Hematopoietic multipotent progenitor cell treated with erythropoietin and hydrocortisone succinate and interleukin-3 and kit ligand, for 17 days (in vitro differentiated cells): ENCODE measurements at regions not wholly inside any gene's neighbourhood (a gene's known extent, or its start where the extent isn't known, plus 50 kb on each side); places are given as distances from the start of the nearest gene placed in this dataset.

Experiments used
- DNase-seq: peaks from one replicate; pipeline ENCODE4 v3.0.0-alpha.2; 2015; ENCODE audit warnings: low spot score

DNA sequence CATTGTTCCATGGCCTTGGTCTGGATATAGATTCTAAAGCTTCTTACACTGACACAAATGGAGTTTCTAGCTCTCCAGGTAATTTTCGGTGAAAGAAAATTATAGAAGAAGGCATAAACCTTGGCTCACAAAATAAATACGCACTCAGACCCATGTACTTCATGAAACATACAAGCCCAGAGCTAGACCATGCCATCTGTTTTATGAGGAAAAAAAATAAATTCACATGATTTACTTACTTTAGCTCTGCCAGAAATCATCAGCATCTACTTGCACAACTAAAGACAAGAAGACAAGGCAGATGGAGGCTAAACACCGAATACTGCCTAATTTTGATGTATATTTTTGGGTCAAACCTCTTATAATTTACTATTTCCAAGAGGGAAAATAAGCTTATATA lies 197.4 kb upstream of the KLF14 start:
- no peak for DNase-seq

DNA sequence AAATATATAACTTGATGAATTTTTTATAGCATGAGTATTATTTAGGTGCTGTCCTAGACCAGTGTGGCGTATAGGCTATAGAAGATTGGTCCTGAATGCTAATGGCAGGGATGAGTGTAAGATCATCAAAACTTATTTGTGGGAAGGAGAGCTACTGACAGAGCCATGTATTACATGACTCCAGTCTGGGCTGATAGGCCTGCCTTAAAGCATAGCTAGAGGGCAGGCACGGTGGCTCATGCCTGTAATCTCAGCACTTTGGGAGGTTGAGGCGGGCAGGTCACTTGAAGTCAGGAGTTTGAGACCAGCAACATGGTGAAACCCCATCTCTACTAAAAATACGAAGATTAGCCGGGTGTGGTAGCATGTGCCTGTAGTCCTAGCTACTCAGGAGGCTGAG lies 198.1 kb upstream of the KLF14 start:
- no peak for DNase-seq

DNA sequence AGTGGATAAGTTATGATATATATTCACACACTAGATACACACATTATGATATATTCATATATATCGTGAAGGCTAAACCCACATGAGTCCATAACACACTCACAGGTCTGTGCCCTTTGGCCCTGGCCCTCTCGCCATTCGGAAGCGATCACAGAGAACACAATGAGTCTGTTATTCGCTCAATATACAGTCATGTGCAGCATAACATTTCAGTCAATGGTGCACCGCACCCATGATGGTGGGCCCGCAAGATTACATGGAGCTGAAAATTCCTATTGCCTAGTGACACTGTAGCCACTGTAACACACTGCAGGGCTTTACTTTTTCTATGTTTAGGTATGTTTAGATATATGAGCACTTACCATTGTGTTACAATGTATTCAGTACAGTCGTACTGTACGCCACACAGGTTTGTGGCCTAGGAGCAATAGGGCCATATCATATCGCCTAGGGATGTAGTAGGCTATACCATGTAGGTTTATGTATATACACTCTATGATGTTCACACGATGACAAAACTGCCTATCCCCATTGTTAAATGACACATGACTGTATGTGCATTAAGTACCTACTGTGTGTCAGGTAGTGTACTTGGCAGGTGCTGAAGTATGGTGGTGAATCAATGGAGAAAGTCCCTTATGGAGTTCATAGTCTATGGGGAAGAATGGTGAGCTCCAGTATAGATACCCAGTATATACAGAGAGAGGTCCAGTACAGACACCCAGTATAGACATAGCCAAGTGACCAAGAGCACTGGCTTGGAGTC lies 198.8 kb upstream of the KLF14 start:
- no peak for DNase-seq

DNA sequence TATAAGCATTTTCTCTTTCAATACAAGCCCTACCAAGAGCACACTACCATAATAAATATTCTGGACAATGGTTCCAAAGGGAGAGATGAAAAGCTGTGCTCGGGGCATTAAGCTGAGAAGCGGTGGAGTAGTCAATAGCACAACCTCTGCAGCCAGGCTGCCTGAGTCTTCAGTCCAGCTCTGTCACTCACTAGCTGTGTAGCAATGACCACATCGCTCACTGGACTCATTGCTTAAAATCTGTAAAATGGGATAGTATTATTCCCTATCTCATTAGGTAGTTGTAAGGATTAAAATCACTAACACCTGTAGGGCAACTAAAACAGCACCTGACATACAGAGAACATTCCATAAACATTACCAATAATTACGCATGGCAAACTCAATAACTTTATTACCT lies 199.9 kb upstream of the KLF14 start:
- DNase-seq: no peak

DNA sequence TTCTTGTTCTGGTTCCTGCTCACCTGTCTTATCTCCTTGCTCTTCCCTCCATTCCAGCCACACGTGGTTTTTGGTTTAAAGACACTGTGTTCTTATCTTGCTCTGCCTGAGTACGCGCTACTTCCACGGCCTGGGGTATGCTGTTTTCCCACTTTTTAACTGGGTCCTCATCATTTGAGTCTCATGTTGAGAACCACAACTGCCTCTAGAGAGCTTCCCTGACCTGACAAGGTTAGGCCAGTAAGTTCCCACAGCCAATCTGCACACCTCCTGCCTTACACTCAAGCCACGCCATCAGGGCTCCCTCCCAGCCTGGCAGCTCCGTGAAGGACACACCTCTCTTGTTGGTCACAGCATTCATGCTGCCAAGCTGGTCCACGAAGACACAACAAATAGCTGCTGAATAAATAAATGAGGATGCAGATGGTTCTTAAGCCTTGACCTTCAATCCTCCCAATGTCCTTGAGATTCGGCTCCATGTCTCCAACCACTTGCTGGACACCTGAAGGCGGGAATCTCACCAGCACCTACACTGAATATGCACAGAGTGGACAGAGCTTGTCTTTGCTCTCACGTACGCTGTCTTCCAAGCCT lies 201.7 kb upstream of the KLF14 start:
- DNase-seq: no peak

DNA sequence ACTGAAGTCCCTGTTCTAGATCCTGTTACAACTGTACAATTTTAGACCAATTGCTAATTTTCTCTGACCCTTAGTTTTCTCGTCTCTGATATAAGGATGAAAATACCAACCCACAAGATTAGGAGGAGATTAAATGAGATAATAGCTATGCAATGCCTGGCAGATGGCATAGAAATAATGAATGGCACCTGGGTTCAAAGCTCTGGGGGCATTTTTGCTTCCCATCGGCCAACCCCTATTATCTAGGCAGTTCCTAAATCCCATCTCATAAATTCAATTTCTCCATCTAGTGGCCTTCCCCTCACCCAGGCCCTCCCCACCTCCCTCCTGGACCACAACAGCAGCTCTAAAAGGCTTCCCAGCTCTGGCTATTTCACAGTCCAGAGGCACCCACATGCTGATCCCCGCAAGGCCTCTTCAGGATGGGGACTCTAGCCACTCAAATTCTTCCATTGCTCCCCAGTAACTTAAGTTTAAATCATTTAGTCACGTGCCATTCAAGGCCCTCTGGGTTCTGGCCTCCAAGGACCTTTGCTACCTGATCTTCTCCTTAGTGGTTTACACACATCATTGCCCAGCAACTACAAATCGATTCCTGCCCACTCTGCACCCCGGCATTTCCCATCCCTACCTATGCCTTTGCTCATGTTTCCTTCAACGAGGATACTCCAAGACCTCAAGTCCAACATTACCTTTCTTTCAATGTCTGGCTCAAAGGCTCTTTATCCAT lies 202.4 kb upstream of the KLF14 start:
- DNase-seq: no peak

DNA sequence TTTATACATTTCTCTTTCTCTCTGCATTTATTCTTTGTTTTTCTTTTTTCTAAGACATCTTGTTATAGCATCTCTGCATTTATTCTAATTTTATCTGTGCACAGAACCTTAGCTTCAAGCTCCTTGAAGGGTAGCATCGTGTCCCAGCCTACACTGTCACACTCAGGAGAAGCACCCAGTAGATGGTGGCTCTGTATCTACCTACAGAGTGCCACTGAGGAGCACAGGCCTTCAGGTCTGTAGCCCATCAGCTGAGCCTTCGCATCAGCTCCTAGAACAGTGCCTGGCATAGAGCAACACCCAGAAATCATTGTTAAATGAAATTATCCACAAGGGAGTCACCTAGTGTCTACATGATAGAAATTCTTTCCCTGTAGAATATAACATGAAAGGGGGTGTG lies 203.0 kb upstream of the KLF14 start:
- no peak for DNase-seq

DNA sequence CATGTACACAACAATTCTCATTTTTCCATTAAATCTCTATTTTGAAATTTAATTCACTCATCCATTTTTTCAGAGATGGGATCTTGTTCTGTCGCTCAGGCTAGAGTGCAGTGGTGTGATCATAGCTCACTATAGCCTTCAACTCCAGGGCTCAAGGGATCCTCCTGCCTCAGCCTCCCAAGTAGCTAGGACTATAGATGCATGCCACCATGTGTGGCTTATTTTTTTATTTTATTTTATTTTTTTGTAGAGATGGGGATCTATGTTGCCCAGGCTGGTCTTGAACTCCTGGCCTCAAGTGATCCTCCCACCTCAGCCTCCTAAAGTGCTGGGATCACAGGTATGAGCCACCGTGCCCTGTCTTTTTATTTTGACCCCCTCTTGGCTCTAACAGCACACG lies 203.8 kb upstream of the KLF14 start:
- no peak for DNase-seq

DNA sequence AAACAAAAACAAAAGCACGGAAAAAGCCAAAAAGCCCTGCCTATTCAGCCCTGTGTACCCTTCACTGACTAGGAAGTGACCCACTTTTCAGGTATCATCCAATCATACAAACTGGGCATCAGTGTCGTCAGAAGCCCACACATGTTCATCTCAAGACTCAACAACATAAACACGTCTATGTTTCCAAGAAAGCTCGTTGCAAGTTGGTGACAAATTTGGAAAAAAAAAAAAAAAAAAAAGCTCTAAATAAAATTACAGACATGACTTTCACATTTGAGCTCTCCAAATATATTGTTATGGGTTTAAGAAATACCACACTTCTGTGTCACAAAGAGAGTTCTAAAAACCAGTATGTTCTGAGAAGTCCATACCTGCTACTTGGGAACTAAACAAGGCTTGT lies 204.7 kb upstream of the KLF14 start:
- DNase-seq: no peak

DNA sequence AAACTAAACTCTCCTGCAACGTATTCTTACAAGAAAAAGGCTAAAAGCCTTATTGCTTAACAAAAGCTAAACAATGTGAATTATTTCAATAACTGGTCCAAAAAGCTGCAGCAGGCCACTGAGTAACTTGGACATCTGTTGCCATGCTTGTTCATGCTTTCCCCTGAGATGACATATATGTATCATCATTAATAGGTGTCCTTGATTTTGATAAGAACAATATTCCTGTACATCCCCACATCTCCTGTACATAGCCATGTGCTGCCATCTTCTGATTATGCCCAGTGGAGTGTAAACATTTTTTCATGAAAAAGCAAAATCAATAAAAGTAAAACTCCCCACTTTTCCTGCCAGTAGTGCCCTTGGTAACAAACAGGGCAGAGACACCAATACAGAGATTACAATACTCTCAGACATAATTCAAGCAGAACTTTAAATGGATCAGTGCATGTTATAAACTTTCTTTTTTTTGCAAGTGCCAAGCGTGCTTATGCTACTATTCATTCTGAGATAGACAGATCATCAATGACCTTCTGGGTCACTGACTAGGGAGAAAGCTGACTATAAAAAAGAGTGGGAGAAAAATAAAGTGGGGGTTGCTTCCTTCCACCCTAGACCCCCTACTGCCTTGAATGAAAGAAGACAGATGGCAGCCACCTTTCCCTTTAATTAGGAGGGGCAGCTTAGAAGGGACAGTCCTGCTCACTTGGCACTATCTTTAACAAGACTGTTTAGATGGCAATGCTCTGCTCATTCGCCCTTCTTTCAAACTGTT lies 205.5 kb upstream of the KLF14 start:
- no peak for DNase-seq

DNA sequence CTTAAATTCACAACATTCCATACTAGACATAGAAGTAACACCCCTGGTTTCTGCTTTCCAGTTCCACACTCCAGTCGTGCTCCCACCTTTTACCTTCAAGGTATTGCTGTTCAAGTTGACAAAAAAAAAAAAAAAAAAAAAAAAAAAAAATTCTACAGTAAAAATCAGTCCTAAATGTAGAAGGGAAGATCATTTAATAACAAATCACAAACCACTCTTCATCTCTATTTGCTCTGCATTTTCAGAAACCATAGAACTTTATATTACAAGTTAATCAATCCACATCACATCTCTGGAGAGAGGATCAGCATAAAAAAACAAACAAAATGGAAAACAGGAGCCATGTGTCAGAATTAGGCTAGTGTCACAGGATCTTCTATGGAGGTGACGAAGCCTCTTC lies 206.3 kb upstream of the KLF14 start:
- DNase-seq: no peak

DNA sequence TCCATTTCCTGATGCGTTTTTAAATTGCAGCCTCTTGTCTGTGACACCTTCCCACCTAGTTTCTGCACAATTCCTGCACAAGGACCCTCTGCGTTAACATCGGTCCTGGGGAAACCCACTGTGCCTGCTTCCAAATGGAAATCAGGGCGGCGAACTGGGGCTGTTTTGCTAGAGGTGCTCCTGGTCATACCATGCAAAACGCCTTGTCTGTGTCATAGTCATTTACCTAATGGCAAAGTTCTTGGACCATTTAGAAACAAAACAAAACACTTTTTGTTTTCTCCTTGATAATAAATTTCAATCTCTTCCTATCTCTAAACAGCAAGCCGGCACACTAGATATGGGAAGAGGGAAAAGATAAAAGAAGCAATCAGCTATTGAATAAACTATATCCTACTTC lies 206.9 kb upstream of the KLF14 start:
- DNase-seq: no peak

DNA sequence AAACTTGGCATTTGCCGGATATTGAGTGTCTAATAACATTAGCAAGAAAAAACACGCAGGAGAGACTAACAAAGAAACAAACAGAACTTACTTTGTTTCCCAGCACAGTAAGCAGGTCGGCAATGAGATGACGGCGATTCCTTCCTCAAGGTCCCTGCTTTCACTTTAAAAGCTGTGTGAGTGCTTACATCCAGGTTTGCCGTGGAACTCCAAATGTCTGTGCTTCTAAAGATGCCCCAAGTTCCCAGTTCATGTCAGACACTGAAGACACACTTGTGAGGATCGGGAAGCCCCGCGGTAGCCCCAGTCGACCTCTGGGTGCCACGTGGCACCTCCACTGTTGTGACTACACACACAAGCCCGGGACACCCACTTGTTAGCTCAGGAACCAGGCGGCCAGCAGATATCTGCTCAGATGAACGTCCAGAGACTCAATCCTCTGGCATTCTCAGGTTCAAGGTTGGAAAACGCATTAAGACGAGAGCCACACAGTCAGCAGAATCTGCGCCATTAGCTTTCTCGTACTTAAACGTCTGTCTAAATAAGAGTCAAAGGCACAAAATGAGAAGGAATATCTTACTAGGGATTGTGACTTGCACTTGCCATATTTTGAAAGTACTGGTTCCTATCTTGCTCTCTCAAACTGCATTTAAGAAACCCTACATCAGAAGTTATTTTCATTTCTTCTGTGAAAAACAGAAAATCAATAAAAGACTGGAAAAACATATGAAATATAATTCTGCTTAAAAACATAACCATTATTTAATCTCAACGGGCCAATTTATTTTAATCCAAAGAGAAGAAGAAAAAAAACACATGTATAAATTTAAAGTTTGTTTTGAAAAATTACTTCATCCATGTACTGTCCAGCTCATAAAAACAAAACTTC lies 207.6 kb upstream of the KLF14 start:
- DNase-seq: peak; percentile 32

DNA sequence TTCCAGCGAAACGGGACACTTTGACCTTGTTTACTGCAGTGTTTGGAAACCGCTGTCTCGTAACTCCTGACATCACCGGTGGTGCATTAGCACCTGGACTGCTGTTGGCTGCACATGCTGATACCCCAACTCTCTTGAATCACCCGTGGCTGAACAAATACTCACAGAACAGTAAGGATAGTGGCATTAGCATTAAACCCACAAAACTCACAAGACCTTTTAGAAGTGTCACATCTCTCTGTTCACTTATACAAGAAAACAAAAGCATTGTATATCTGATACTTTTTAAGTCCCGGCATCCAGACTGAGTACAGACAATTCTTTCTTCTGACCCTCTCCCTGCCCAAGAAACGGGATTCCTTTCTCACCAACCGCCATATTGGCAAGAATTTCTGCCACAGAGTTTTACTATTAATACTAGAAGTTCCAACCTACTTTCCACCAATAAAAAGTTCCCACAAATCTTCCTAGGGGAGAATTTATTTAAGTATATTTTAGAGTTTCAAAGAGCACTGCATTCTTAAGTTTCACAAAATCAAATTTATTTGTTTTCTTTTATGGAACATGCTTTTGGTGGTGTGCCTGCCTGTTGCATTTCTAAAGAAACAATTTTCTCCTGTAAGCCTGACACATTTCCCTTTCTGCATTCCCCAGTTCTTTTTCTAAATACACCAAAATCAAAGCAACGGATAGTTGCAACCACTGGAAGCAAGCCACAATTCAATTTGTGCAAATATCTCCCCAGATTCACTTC lies 208.4 kb upstream of the KLF14 start:
- no peak for DNase-seq

DNA sequence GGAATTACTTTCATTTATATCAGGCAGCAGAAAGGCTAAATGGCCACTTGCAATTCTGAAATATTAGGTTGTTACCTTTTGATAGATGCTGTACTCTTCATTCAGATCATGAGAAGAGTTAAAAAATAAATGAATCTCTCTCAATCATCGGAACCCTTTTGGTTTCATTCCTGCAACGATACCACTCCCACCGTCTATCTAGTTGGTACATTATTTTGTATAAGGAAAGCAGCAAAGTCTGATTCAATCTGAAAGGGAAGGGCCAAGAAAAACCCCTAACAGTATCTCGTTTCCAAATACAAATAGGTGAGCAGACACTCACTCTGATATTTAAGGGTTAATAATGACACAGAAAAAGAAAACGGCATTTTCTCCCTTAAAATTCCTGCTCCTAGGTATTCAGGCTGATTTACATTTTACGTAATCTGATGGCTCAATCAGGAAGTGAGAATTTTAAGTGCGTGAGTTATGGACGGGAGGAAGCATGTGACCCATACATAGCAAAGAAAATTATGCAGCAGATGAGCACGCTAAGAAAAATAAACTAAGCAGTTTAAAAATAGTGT lies 209.4 kb upstream of the KLF14 start:
- no peak for DNase-seq

DNA sequence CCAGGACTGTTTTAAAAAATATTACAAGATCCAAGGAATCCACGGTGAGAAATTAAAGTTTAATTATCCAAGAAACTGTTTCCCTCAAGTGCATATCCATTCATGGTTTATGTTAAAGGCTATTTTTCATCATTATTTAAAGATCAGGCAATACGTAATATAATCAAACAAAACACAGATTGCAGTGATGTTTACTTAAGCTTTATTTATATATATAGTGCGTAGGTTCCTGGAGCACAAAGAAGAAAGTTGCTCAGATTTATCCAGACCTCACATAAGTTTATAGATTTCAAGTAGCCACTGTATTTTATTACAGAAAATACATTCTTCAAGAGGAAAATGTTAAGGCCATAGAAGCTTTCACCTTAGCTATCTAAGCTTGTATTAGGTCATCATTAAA lies 210.0 kb upstream of the KLF14 start:
- DNase-seq: no peak

DNA sequence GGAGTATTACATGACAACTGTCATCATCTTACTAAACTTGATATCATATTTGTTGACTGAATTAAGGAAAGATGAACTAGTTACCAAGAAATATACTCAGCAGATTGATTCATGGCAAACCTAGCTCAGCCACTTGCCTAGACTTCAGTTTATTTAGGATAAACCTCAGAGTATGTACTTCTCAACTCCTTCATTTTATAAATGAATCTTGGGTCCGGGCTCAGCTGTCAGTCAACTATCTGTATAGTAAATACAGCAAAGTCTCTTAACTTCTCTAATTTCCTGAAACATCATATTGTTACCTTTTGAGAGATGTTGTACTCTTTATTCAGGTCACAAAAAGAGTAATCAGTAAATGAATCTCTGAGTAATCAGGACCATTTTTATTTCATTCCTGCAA lies 211.0 kb upstream of the KLF14 start:
- no peak for DNase-seq

DNA sequence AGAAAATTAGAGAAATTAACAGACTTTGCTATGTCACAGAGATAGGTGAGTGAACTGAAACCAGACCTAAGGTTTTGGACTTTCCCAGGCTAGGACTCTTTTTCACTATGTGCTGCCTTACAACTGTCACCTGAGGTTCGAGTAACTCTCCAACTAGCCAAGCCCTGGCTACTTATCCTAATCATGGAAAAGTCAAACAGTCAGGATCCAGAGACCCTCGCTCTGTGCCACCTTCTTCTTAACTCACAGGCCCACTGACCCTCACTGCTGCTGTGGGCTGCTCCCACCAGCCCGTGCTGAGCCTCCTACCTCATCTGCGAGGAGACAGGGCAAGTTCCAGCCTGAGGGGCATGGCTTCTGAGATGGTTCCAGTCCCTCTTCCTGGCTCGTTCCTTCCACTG lies 211.4 kb upstream of the KLF14 start:
- no peak for DNase-seq

DNA sequence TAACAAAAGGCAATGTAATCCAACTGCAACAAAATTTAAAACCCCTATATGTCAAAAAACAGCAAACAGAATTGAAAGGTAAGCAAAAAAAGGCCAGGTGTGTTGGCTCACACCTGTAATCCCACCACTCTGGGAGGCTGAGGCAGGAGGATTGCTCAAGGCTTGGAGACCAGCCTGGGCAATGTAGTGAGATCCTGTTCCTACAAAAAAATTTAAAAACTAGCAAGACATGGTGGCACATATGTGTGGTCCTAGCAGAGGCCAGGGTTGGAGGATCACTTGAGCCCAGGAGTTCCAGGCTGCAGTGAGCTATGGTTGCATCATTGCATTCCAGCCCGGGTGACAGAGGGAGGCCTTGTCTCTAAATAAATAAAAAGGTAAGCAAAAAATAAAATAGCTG lies 212.1 kb upstream of the KLF14 start:
- DNase-seq: no peak

DNA sequence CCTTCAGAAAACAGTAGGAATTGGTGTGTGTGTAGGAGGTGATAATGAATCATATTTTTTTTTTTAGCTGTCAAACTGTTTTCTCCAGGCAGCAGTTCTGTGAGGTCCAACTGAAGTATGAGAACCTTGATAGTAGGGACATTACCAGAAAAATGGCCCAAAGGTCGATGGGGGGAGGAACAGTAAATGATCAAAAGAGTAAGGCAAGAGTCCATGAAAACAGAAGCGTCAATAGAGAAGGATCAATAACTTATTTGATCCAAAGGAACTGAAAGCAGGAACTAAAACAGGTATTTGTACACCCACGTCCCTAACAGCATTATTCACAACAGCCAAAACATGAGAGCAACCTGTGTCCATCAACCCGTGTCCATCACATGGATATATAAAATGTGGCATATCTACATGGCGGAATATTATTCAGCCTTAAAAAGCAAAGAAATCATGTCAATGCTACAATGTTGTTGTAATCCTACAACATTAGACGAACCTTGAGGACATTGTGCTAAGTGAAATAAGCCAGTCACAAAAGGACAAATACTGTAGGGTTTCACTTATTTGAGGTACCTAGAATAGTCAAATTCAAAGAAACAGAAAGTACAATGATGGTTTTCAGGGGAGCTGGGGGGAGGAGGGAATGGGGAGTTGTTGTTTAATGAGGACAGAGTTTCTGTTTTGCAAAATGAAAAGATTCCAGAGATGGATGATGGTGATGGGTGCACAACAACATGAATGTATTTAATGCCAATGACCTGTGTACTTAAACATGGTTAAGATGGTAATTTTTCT lies 214.0 kb upstream of the KLF14 start:
- DNase-seq: no peak
